GM19452 (cell line): ENCODE measurements at regions not wholly inside any gene's neighbourhood (a gene's known extent, or its start where the extent isn't known, plus 50 kb on each side); places are given as distances from the start of the nearest gene placed in this dataset.

Experiments
- ATAC-seq: cut with Tn5 transposase; IDR thresholded peaks from one replicate; pipeline ENCODE4 v1.9.1; 2021; ENCODE audit not compliant: unreplicated experiment

GRCh38 chr14:94685166-94685581, 73.0 kb downstream of the SERPINA3 start:
- no peak for ATAC-seq

GRCh38 chr14:94682736-94683135, 70.5 kb downstream of the SERPINA3 start:
- ATAC-seq, result no peak

- ATAC-seq, result no peak
These were observed 69.9 kb downstream of the SERPINA3 start for GRCh38 chr14:94682061-94682516.

- ATAC-seq, result no peak
These were observed 69.3 kb downstream of the SERPINA3 start for GRCh38 chr14:94681300-94682060.

GRCh38 chr14:94680862-94681288, 68.7 kb downstream of the SERPINA3 start:
- no peak for ATAC-seq

- ATAC-seq, result no peak
These were observed 68.0 kb downstream of the SERPINA3 start for GRCh38 chr14:94679937-94680861.

GRCh38 chr14:94679106-94679810, 67.1 kb downstream of the SERPINA3 start:
- no peak for ATAC-seq

GRCh38 chr14:94677747-94678146, 65.6 kb downstream of the SERPINA3 start:
- no peak for ATAC-seq

GRCh38 chr14:94677213-94677612, 65.0 kb downstream of the SERPINA3 start:
- ATAC-seq, result no peak

- ATAC-seq, result no peak
These were observed 64.4 kb downstream of the SERPINA3 start for GRCh38 chr14:94676495-94677185.

- ATAC-seq, result no peak
These were observed 62.8 kb downstream of the SERPINA3 start for GRCh38 chr14:94675036-94675435.

- ATAC-seq, result no peak
These were observed 61.6 kb downstream of the SERPINA3 start for GRCh38 chr14:94673781-94674231.
